Gastrocnemius medialis (tissue), 4 donors: ENCODE measurements at regions not wholly inside any gene's neighbourhood (a gene's known extent, or its start where the extent isn't known, plus 50 kb on each side); places are given as distances from the start of the nearest gene placed in this dataset.

Experiments
- ATAC-seq, 2 donors: fragments of 150-250 bp; one replicate each; pipeline ENCODE4 v1.9.1; 2016
- DNase-seq, 2 donors: peaks; one replicate each; pipeline ENCODE4 v3.0.0-alpha.2; 2019
- H3K27ac ChIP-seq, 4 donors: fragments of 200-600 bp; sonication (generic); 1 replicate in 1 of 4; 2 replicates in 3 of 4; pipeline ENCODE4 v1.5.1; 2016 to 2018; ENCODE audit warnings: mild to moderate bottlenecking in 2 of 4, moderate library complexity in 1 of 4
- H3K27me3 ChIP-seq, 3 donors: fragments of 200-600 bp; sonication (generic) in 2 of 3; 1 replicate in 1 of 3; 2 replicates in 2 of 3; pipeline versions ENCODE4 v1.5.1 to v1.6.0; 2016 to 2019; ENCODE audit warnings: mild to moderate bottlenecking in 1 of 3, moderate library complexity in 1 of 3
- H3K36me3 ChIP-seq, 2 donors: fragments of 200-600 bp; sonication (generic) in 1 of 2; one replicate each; pipeline ENCODE4 v1.5.1; 2017 to 2018
- H3K4me1 ChIP-seq, 2 donors: fragments of 200-600 bp; sonication (generic) in 1 of 2; one replicate each; pipeline ENCODE4 v1.5.1; 2016 to 2017; ENCODE audit warnings: mild to moderate bottlenecking in 2 of 2
- H3K4me3 ChIP-seq, 4 donors: fragments of 200-600 bp; sonication (generic) in 3 of 4; 1 replicate in 1 of 4; 2 replicates in 3 of 4; pipeline ENCODE4 v1.5.1; 2016 to 2019; ENCODE audit warnings: mild to moderate bottlenecking in 2 of 4
- H3K9me3 ChIP-seq, 3 donors: fragments of 200-600 bp; sonication (generic) in 2 of 3; 1 replicate in 1 of 3; 2 replicates in 2 of 3; pipeline ENCODE4 v1.5.1; 2016 to 2019
- POLR2A ChIP-seq, 2 donors: fragments of 450-650 bp; IDR thresholded peaks; one replicate each; pipeline ENCODE4 v1.6.1; 2017; ENCODE audit warnings: antibody characterized with exemption in 2 of 2, mild to moderate bottlenecking in 2 of 2, moderate library complexity in 2 of 2
- in situ Hi-C, 4 donors: fragments of 200-750 bp; cut with MboI; loops; one replicate each; pipeline versions ENCODE4 v1.15.0 to v1.8.0; 2017; ENCODE audit warnings: low sequenced_read_pairs in 4 of 4
- intact Hi-C: fragments of 100-400 bp; cut with DNase I; formaldehyde crosslinking; loops from one replicate; pipeline ENCODE4 v1.15.1; 2023; ENCODE audit warnings: low total_unique reads
- TF ChIP-seq, protein P1 (sequence below), 5 experiments: fragments of 450-650 bp in 3 of 5; fragments of 200-600 bp in 2 of 5; sonication (generic) in 2 of 5; IDR thresholded peaks in 4 of 5; conservative IDR thresholded peaks in 1 of 5; 1 replicate in 4 of 5; 2 replicates in 1 of 5; pipeline ENCODE4 v1.5.1; 2016 to 2019; ENCODE audit warnings: antibody characterized with exemption in 5 of 5, mild to moderate bottlenecking in 3 of 5, moderate library complexity in 3 of 5

DNA sequence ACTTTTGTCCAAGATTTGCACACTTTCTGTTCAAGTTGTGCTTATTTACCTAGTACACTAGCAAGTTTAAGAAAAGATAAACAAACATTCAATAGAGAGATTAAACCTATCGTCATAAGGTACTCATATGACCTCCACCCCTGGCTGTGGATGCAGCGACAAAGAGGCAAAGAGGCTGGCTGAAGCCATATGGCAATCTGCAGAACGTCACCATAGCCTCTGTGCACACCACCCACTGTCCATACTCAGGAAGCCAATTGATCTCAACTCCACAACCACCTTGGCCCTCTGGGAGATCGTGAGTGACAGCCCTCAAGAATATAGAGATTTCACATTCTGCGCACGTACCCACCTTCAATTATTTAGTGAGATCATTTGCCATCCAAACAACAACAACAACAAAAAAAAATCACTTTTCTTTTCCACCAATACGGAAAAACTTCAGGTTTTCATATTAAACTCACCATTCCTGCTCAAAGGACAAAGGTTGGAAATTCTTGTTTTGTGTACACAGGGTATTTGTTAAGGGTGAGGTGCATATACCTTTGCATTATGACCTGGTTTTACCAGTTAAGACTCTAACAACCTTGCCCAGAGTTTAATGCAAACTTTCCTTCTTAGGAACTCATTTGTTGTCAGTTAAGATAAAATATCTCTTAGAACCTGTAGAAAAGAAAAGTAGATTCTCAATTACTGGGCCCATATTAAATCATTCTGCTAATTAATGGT, 243.0 kb upstream of the FSTL5 start:
- no peaks in the 10 kb centered on the region for H3K36me3 ChIP-seq
- no peak for DNase-seq
- no peak overlapping the region for H3K4me3 ChIP-seq
- H3K27ac ChIP-seq, result no peak overlapping the region
- in situ Hi-C loops (no loop called here), intact Hi-C loops (no loop called here)
- TF ChIP-seq, protein P1, sequence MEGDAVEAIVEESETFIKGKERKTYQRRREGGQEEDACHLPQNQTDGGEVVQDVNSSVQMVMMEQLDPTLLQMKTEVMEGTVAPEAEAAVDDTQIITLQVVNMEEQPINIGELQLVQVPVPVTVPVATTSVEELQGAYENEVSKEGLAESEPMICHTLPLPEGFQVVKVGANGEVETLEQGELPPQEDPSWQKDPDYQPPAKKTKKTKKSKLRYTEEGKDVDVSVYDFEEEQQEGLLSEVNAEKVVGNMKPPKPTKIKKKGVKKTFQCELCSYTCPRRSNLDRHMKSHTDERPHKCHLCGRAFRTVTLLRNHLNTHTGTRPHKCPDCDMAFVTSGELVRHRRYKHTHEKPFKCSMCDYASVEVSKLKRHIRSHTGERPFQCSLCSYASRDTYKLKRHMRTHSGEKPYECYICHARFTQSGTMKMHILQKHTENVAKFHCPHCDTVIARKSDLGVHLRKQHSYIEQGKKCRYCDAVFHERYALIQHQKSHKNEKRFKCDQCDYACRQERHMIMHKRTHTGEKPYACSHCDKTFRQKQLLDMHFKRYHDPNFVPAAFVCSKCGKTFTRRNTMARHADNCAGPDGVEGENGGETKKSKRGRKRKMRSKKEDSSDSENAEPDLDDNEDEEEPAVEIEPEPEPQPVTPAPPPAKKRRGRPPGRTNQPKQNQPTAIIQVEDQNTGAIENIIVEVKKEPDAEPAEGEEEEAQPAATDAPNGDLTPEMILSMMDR (IDR thresholded peaks at IDR 0.05 in 4 of 5, conservative IDR thresholded peaks at IDR 0.05 in 1 of 5), result no peak
- no peak for TF ChIP-seq POLR2A (IDR thresholded peaks at IDR 0.05)
- ATAC-seq, result no peak
- no peaks in the 10 kb centered on the region for H3K9me3 ChIP-seq
- H3K27me3 ChIP-seq, result no peaks in the 10 kb centered on the region
- H3K4me1 ChIP-seq, result no peaks in the 10 kb centered on the region

DNA sequence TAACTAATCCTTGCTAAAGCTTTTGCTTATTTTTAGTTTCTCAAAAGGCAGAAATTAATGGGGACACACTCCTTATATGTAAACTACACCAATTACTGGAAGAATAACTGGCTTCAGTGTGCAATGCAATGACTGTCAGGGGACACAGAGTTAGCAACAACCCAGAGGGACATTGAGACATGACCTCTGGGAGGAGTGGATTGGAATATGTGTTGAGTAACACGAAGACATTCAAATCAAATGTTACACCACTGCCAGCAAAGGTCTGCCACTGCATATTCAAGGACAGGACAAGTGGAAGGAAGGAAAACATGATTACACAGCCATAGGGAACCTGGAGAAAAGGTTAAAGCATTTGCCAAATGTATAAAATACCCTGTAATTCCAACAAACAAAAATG, 240.1 kb upstream of the FSTL5 start:
- no peaks in the 10 kb centered on the region for H3K36me3 ChIP-seq
- intact Hi-C loops, result no loop called here
- no peaks in the 10 kb centered on the region for H3K4me1 ChIP-seq
- no peak for ATAC-seq
- DNase-seq, result no peak
- H3K27me3 ChIP-seq, result no peaks in the 10 kb centered on the region
- no peak overlapping the region for H3K4me3 ChIP-seq
- H3K9me3 ChIP-seq, result no peaks in the 10 kb centered on the region
- no peak overlapping the region for H3K27ac ChIP-seq
- in situ Hi-C loops, result no loop called here
- TF ChIP-seq, protein P1 (IDR thresholded peaks at IDR 0.05 in 4 of 5, conservative IDR thresholded peaks at IDR 0.05 in 1 of 5), result no peak

DNA sequence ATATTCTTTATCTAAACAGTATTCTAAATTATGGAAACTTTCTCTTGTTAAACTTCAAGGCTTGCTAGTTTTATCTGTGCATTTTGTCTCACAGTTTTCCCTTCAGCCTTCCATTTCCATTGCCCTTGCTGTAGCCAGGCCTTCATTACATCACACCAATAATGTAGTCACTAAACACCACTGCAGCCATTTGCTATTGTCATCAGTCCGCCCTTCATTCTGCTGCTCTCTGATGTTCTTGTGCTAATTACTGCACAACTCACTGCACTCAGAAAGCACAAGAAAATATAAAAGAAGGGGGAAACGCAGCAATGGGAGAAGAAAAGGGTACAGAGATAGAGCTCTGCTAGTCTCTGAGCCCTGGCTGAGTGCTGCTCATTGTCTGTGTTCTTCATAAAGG, 239.6 kb upstream of the FSTL5 start:
- Histone ChIP-seq H3K9me3 (no peaks in the 10 kb centered on the region), H3K4me1 (no peaks in the 10 kb centered on the region), H3K4me3 (no peak overlapping the region), H3K27me3 (no peaks in the 10 kb centered on the region), H3K27ac (no peak overlapping the region), H3K36me3 (no peaks in the 10 kb centered on the region)
- intact Hi-C loops (no loop called here), in situ Hi-C loops (no loop called here)
- DNase-seq, result no peak
- TF ChIP-seq POLR2A (IDR thresholded peaks at IDR 0.05), result no peak
- TF ChIP-seq, protein P1 (IDR thresholded peaks at IDR 0.05 in 4 of 5, conservative IDR thresholded peaks at IDR 0.05 in 1 of 5), result no peak
- no peak for ATAC-seq

DNA sequence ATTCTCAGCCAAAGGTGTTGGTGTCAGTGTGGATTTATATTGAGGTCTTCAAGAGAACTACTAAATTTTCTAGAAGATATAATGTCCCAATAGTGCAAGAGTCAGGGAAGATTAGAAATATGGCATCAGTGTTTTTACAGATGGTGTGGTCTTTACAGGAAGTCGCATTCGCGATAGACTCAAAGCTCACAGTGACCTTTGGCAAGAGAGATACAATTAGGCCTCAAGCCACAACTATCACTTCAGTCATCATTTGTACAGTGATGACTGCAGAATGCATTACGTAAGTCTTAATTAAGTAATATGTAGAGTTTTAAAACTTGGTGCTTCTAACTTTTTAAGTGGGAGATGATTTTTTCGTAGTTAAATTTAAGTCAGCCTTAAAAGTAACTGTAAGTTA, 237.2 kb upstream of the FSTL5 start:
- H3K27me3 ChIP-seq, result no peaks in the 10 kb centered on the region
- intact Hi-C loops, result no loop called here
- DNase-seq (no peak), ATAC-seq (no peak)
- TF ChIP-seq POLR2A (IDR thresholded peaks at IDR 0.05), result no peak
- TF ChIP-seq, protein P1 (IDR thresholded peaks at IDR 0.05 in 4 of 5, conservative IDR thresholded peaks at IDR 0.05 in 1 of 5), result no peak
- in situ Hi-C loops, result no loop called here
- no peaks in the 10 kb centered on the region for H3K36me3 ChIP-seq
- H3K27ac ChIP-seq, result no peak overlapping the region
- no peaks in the 10 kb centered on the region for H3K4me1 ChIP-seq
- H3K4me3 ChIP-seq, result no peak overlapping the region
- H3K9me3 ChIP-seq, result no peaks in the 10 kb centered on the region

DNA sequence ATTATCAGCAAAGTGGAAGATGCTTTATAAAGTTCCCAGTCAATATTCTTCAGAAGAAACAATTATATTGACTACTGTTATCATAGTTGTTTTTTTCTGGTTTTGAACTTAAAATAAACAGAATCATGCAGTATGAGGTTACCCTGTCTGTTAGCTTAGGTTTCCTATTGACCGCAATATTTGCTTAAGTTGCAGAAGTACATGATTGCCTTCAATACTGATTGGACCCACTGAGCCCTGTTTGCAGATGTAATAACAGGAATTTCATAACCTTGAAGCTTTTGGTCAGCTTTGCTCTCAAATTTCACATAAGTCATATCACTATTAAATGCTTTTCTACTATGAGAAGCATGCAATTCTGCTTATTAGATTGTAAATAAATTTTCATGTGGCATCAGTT, 229.1 kb upstream of the FSTL5 start:
- Histone ChIP-seq H3K27me3 (no peaks in the 10 kb centered on the region), H3K36me3 (no peaks in the 10 kb centered on the region), H3K9me3 (no peaks in the 10 kb centered on the region), H3K4me3 (no peak overlapping the region), H3K27ac (no peak overlapping the region), H3K4me1 (no peaks in the 10 kb centered on the region)
- ATAC-seq (no peak), DNase-seq (no peak)
- no peak for TF ChIP-seq POLR2A (IDR thresholded peaks at IDR 0.05)
- TF ChIP-seq, protein P1 (IDR thresholded peaks at IDR 0.05 in 4 of 5, conservative IDR thresholded peaks at IDR 0.05 in 1 of 5), result no peak
- intact Hi-C loops (no loop called here), in situ Hi-C loops (no loop called here)
